CD4-positive, alpha-beta T cell treated with Interleukin-4 for 1 hour (primary cell): ENCODE measurements at regions not wholly inside any gene's neighbourhood (a gene's known extent, or its start where the extent isn't known, plus 50 kb on each side); places are given as distances from the start of the nearest gene placed in this dataset.
A peak's percentile ranks its signal among the peaks of the same experiment; 100 is the strongest.

Experiments
- DNase-seq, 2 donors: peaks; one replicate each; pipeline ENCODE4 v3.0.0-alpha.2; 2020 to 2022

GRCh38 chr14:104291123-104292000 lies 153.0 kb downstream of the KIF26A start:
- DNase-seq: peak in 1 of 2 donors; percentile 9

- DNase-seq: peak in 1 of 2 donors; percentile 8
Observed at GRCh38 chr14:104292084-104292970, 153.9 kb downstream of the KIF26A start.

DNA sequence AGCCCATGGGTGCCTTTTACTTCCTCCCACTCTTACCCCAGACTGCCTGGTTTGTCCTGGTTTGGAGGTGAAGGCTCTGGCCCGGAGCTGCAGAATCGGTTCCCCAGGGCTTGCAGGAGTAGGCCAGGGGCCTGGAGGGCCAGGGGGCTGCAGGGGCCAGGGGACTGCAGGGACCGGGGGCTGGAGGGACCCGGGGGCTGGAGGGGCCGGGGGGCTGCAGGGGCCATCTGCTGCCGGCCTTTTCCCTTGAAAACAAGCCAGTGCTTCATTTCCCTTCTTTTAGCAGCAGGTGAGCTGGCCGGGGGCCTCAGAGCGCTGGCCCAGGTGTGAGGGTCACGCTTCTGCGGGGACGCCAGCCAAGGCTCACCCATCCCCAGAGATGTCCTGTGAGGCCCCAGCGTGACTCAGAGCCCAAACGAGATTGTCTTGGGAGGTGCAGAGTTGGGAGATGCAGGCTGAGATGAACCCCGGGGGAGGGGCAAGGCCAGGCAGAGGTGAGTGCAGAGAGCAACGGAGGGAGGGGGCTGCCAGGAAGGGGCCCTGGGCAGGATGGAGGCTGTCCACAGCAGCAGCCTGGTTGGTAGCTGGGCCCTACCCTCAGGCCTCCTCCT lies 154.9 kb downstream of the KIF26A start:
- DNase-seq: peak in 1 of 2 donors; percentile 4

DNA sequence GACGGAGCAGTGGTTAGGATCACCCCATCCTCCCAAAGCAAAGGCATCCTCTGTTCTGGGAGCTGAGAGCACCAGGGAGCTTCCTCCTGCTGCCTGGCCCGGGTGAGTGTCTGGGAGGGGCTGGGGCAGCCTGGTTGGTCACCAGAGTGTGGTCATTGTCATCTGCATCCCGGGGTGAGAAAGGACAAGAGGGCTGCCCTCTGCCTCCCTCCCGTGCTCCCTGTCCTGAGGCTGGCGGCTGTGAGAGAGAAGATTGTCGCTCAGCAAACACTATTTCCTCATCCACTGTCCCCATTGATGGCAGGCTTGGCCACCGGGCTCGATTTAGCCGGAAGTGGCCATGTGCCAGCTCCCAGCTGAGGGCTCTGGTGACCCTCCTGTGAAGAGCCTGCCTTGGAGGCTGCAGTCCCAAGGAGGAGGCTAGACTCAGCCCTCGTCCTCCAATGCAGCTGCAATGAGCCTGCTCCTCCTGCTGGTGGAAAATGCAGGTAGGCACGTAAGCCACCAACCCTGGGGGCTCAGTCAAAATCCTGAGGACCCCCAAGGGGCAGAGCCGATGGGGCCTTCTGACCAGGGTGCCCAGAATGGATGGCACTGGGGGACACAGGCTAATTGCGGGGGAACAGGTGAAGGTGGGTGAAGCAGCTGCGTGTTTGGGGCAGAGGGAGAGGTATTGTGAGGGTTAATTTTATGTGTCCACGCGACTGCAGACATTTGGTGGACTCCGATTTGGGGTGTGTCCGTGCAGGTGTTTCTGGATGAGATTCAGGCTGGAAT lies 155.7 kb downstream of the KIF26A start:
- DNase-seq: peak in 1 of 2 donors; percentile 5

- DNase-seq: no peak
Observed at GRCh38 chr14:104294628-104294982, 156.2 kb downstream of the KIF26A start.

- DNase-seq: peak in 1 of 2 donors; percentile 7
Observed at GRCh38 chr14:104294983-104295680, 156.7 kb downstream of the KIF26A start.

DNA sequence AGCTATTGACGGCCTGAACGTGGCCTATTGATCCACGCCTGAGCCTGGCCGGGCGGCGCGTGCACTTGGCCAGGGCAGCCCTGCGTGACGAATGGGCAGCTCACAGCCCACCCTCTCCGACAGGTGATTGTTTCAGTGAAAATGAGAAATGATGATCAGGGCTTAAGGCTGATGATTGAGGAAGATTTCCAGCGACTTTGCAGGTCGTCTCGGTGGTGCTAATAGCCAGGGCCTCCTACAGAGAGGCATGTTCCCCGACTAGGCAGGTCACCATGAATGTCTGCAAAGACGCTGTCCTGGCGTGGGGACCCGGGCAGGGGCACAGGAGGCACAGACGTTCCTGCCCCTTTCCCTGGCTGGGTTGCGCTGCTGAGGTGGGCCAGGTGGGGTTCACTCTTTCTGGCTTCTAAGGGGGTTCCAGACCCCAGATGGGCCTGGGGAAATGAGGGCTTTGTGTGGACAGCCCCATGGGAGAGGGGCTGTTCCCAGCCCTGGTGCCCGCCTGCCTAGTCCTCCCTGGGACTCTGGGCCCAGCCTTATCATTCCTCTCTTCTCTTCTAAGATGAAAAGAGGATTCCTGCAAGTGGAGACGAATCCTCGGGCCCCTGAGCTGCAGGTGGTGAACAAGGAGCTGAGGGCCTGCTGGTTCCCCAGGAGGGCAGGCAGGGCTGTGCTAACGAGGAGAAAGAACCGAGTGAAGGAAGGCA lies 157.4 kb downstream of the KIF26A start:
- no peak for DNase-seq

- no peak for DNase-seq
Observed at GRCh38 chr14:104296388-104297312, 158.3 kb downstream of the KIF26A start.

- DNase-seq: no peak
Observed at GRCh38 chr14:104297313-104297704, 158.9 kb downstream of the KIF26A start.

- no peak for DNase-seq
Observed at GRCh38 chr14:104297721-104298401, 159.5 kb downstream of the KIF26A start.

GRCh38 chr14:104298458-104298857 lies 160.1 kb downstream of the KIF26A start:
- DNase-seq: no peak

- no peak for DNase-seq
Observed at GRCh38 chr14:104299993-104300761, 161.8 kb downstream of the KIF26A start.

DNA sequence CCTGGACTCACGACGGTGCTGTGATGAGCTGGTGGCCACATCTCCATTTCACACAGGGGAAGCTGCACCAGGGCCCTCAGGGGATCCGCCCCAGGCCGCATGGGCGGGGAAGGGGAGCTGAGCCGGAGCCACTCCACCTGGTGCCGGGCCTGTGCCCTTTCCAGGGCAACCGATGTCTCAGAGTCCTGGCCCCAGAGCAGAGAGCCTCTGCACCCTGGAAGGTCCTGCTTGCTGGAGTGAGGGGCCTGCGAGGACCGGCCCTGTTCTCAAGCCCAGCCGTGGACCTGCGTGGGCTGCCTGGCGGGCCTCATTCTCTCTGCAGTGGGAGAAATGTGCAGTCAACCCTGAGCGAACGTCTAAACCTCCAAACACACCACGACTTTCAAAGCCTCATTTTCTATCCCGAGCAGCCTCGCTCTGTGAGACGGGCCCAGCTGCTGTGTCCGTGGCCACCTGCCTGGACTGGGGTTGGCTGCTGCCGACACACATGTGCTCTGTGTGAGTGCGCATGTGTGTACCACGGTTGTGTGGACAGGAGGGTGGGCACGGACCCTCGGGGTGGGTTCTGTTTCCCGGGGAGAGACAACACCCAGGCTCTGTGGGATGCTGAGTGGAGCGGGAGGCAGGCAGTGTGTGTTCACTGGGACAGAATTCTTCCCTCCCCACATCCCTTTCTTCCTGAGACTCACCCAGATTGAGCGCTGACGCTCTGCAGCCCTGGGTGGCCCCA lies 163.5 kb downstream of the KIF26A start:
- no peak for DNase-seq

DNA sequence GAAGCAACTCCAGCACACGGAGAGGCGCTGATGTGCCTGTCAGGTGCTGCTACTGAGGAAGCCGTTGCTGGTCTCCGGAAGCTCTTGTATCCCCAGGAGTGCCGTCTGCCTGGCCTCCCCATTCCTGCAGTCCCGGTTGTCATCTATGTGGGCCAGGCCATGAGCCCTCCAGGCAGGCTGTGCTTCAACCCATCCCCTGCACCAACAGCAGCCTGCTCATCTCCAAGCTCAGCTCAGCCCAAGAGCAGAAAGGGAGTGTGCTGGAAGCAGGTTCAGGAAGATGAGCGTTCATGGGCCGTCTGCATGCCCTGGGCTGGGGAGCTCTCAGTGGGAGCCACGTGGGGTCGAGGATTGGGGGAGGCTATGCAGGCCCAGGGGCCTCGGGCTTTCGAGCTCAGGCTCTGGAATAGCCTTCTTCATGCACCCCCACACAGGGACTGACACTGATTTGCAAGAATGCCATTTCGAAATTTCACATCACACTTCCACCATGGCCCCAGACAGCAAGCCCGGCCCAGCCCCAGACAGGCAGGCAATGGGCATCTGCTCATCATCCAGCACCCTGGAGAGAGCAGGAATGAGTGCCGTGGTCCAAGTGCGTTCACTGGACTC lies 164.5 kb downstream of the KIF26A start:
- no peak for DNase-seq

- no peak for DNase-seq
Observed at GRCh38 chr14:104303705-104304425, 165.5 kb downstream of the KIF26A start.

DNA sequence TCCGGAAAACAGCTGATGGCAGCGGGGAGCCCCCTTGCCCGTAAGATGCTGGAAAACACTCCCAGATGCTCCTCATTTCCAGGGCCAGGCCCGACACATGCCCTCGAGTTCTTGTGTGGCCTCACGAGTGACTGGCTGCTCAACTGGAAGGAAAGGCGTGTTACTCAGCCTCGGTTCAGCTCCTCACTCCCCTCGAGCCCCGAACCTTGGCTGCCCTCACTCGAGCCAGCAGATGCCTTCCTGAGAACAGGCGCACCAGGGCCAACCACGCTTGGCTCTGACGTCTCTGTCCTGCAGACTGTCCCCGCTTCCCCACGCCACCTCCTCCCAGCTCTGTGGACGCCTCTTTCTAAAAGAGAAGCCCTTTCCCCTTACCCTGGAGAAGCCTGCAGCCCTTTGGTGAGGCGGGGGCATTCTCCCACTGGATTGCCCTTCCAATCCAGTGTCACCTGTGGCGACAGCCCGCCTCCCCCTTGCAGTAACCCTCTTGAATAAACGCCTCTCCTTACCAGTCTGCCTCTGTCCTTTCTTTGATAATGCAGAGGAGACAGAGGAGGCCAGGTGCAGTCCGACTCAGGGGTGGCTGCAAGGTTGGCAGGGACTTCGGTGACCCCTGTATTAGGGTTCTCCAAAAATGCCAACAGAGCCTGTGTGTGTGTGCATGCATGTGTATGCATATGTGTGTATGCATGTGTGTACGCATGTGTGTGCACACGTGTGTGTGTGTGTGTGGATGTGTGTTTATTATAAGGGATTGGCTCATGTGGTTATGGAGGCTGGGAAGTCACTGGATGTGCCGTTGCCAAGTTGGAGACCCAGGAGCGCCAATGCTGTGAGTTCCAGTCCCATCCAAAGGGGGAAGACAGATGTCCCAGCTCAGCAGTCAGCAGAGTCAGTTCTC lies 166.3 kb downstream of the KIF26A start:
- no peak for DNase-seq
